ENCODE measurements at regions not wholly inside any gene's neighbourhood (a gene's known extent, or its start where the extent isn't known, plus 50 kb on each side); places are given as distances from the start of the nearest gene placed in this dataset.
A peak's percentile ranks its signal among the peaks of the same experiment; 100 is the strongest.

DNA sequence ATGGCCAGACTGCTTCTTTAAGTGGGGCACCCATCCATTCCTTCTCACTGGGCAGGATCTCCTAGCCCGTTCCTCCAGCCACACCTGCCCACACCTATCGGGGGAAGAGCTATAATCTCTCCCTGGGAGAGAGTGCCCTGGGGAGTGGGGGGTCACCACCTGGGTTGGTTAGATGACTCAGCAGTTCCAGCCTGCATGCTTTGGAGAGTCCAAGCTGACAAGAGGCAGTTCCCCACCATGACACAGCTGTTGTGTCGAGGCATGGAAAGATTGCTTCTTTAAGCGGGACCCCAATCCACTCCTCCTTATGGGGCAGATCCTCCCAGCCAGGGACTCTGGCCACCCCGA is 52.6 kb upstream of the PPFIA2 start:
- DNase-seq (ENCODE audit: low read depth), result no peak
- H3K4me3 ChIP-seq (ENCODE audit: low read depth, low read length), result no peak overlapping the region
- TF ChIP-seq, protein P1, sequence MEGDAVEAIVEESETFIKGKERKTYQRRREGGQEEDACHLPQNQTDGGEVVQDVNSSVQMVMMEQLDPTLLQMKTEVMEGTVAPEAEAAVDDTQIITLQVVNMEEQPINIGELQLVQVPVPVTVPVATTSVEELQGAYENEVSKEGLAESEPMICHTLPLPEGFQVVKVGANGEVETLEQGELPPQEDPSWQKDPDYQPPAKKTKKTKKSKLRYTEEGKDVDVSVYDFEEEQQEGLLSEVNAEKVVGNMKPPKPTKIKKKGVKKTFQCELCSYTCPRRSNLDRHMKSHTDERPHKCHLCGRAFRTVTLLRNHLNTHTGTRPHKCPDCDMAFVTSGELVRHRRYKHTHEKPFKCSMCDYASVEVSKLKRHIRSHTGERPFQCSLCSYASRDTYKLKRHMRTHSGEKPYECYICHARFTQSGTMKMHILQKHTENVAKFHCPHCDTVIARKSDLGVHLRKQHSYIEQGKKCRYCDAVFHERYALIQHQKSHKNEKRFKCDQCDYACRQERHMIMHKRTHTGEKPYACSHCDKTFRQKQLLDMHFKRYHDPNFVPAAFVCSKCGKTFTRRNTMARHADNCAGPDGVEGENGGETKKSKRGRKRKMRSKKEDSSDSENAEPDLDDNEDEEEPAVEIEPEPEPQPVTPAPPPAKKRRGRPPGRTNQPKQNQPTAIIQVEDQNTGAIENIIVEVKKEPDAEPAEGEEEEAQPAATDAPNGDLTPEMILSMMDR (conservative IDR thresholded peaks at IDR 0.05; ENCODE audit: low read depth, low read length), result no peak

GRCh38 chr12:81811061-81811777 is 52.1 kb upstream of the PPFIA2 start:
- TF ChIP-seq, protein P1 (conservative IDR thresholded peaks at IDR 0.05; ENCODE audit: low read depth, low read length), result no peak
- peak; percentile 59 for DNase-seq (ENCODE audit: low read depth)
- no peak overlapping the region for H3K4me3 ChIP-seq (ENCODE audit: low read depth, low read length)

DNA sequence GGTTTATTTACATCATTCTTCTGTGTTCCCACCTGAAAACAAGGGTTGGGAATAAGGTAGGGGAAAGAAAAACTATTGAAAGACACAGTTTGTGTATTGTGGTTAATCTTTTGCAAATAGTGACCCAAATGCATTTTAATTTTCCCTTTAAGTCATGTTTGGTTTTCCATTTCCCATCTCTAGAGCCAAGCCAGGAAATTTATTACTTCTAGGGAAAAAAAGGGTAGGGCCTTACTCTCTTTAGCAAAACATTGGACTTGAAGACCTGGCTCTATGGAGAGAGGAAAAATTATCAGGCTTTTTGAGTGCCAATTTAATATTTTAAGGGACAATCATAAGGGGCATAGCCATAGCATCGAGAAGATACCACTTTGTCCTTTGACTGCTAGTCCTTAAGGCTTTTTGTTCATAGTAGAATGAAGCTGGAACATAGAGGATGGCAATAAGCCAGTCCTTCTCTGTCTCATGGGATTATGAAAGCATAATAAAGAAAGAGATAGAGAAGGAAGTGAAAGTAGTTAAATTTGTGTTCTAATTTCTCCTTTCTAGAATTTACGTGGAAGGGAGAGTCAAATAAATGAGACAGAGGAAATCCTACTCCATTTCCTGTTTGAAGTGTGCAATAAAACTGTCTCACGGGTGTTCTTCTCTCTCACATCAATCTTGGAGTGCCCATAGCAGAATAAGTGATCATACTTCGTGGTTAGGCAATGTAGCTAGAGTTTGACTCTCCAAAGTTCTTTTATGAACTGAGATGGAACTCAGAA is 50.9 kb upstream of the PPFIA2 start:
- H3K4me3 ChIP-seq (ENCODE audit: low read depth, low read length), result no peak overlapping the region
- DNase-seq (ENCODE audit: low read depth), result peak; percentile 39
- TF ChIP-seq, protein P1 (conservative IDR thresholded peaks at IDR 0.05; ENCODE audit: low read depth, low read length), result no peak

DNA sequence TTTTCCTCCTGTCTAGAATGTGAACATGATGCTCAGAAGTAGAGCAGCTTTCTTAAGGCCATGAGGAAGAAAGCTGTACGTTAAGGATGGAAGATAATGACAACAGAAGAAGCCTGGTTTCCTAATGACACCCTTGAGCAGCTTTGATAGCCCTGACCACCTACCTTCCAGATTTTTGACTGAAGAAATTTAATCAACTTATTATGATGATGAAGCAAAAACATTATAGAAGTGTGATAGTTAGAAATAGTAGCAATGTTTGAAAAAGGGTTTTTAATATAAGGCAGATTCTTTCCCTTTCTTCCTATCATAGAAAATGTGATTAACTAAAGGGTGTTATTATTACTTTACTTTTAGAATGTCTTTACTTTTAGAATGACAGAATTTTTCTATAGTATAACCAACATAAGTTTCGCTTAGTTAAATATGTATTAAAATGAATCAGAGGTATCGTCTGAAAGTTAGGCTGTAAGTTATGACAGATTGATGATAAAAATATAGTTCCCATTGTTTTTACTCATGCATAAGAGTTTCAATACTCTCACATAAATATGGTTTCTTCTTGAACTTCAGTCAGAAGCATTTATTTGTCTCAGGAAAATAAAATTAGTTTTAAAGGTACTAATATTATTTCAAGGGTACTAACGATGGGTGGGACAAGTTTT is 50.1 kb upstream of the PPFIA2 start:
- TF ChIP-seq, protein P1 (conservative IDR thresholded peaks at IDR 0.05; ENCODE audit: low read depth, low read length), result no peak
- no peak for DNase-seq (ENCODE audit: low read depth)
- no peak overlapping the region for H3K4me3 ChIP-seq (ENCODE audit: low read depth, low read length)

Data from choroid plexus epithelial cell (primary cell).